ENCODE measurements at regions not wholly inside any gene's neighbourhood (a gene's known extent, or its start where the extent isn't known, plus 50 kb on each side); places are given as distances from the start of the nearest gene placed in this dataset.

DNA sequence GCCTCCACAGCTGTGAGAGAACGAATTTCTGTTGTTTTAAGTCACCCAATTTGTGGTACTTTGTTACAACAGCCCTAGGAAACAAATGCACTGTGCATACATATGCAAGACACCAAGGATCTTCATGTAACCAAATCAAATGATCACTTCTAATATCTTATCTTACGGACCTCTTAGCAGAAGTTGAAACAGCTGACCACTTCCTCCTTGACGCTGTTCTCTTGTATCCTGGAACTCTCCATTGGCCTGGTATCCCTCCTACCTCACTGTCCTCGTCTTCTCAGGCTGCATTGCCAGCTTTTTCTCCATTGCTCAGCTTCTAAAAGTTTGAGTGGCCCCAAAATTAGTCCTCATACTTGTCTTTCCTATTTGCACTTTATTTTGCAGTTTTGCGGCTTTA lies 200.4 kb downstream of the DLEU7 start:
- TF ChIP-seq, protein P1, sequence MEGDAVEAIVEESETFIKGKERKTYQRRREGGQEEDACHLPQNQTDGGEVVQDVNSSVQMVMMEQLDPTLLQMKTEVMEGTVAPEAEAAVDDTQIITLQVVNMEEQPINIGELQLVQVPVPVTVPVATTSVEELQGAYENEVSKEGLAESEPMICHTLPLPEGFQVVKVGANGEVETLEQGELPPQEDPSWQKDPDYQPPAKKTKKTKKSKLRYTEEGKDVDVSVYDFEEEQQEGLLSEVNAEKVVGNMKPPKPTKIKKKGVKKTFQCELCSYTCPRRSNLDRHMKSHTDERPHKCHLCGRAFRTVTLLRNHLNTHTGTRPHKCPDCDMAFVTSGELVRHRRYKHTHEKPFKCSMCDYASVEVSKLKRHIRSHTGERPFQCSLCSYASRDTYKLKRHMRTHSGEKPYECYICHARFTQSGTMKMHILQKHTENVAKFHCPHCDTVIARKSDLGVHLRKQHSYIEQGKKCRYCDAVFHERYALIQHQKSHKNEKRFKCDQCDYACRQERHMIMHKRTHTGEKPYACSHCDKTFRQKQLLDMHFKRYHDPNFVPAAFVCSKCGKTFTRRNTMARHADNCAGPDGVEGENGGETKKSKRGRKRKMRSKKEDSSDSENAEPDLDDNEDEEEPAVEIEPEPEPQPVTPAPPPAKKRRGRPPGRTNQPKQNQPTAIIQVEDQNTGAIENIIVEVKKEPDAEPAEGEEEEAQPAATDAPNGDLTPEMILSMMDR (IDR thresholded peaks at IDR 0.05), result no peak
- TF ChIP-seq EP300 (IDR thresholded peaks at IDR 0.05) (no peak), POLR2A (IDR thresholded peaks at IDR 0.05) (no peak)

Measured in ovary (tissue), 3 donors.